IPS-15b (cell line): ENCODE measurements at regions not wholly inside any gene's neighbourhood (a gene's known extent, or its start where the extent isn't known, plus 50 kb on each side); places are given as distances from the start of the nearest gene placed in this dataset.

Source experiments
- H3K27me3 ChIP-seq: one replicate; pipeline ENCODE4 v1.6.1; 2013; ENCODE audit warnings: low read length; ENCODE audit not compliant: control insufficient read depth, insufficient read depth
- H3K36me3 ChIP-seq: one replicate; pipeline ENCODE4 v1.6.1; 2013; ENCODE audit warnings: low read length; ENCODE audit not compliant: control insufficient read depth, insufficient read depth
- H3K4me1 ChIP-seq: one replicate; pipeline ENCODE4 v1.6.1; 2013; ENCODE audit warnings: mild to moderate bottlenecking, low read length; ENCODE audit not compliant: control insufficient read depth, insufficient read depth
- H3K4me3 ChIP-seq: one replicate; pipeline ENCODE4 v1.5.1; 2013; ENCODE audit warnings: low read depth, low read length
- H3K9ac ChIP-seq: one replicate; pipeline ENCODE4 v1.6.1; 2013; ENCODE audit warnings: low read depth, mild to moderate bottlenecking, low read length
- H3K9me3 ChIP-seq: one replicate; pipeline ENCODE4 v1.6.1; 2013; ENCODE audit warnings: mild to moderate bottlenecking, low read length; ENCODE audit not compliant: control insufficient read depth, insufficient read depth

- H3K4me3 ChIP-seq = no peak overlapping the region
- no peaks in the 10 kb centered on the region for H3K9me3 ChIP-seq
- H3K27me3 ChIP-seq = no peaks in the 10 kb centered on the region
Measured at GRCh38 chr3:28826840-28827239, 454.0 kb upstream of the RBMS3 start.

GRCh38 chr3:28835249-28835648, 445.6 kb upstream of the RBMS3 start:
- Histone ChIP-seq H3K9ac (no peak overlapping the region), H3K4me3 (no peak overlapping the region), H3K9me3 (no peaks in the 10 kb centered on the region), H3K4me1 (peaks cover 2% of the 10 kb centered on the region), H3K27me3 (no peaks in the 10 kb centered on the region), H3K36me3 (no peaks in the 10 kb centered on the region)

More at GRCh38 chr3:28826840-28827239, 454.0 kb upstream of the RBMS3 start:
- Histone ChIP-seq H3K9ac (no peak overlapping the region), H3K36me3 (no peaks in the 10 kb centered on the region), H3K4me1 (no peaks in the 10 kb centered on the region)

- Histone ChIP-seq H3K9me3 (no peaks in the 10 kb centered on the region), H3K4me3 (no peak overlapping the region), H3K27me3 (no peaks in the 10 kb centered on the region), H3K36me3 (no peaks in the 10 kb centered on the region), H3K9ac (no peak overlapping the region), H3K4me1 (peaks cover 2% of the 10 kb centered on the region)
Measured at GRCh38 chr3:28835751-28836150, 445.1 kb upstream of the RBMS3 start.

GRCh38 chr3:28836199-28836598, 444.7 kb upstream of the RBMS3 start:
- Histone ChIP-seq H3K9ac (no peak overlapping the region), H3K4me1 (peaks cover 2% of the 10 kb centered on the region), H3K4me3 (no peak overlapping the region), H3K27me3 (no peaks in the 10 kb centered on the region), H3K9me3 (no peaks in the 10 kb centered on the region), H3K36me3 (no peaks in the 10 kb centered on the region)

GRCh38 chr3:28840976-28841376, 439.9 kb upstream of the RBMS3 start:
- Histone ChIP-seq H3K9ac (no peak overlapping the region), H3K4me1 (peaks cover 6% of the 10 kb centered on the region), H3K9me3 (no peaks in the 10 kb centered on the region), H3K4me3 (no peak overlapping the region), H3K36me3 (no peaks in the 10 kb centered on the region), H3K27me3 (no peaks in the 10 kb centered on the region)

GRCh38 chr3:28841441-28841840, 439.4 kb upstream of the RBMS3 start:
- H3K4me1 ChIP-seq = peaks cover 6% of the 10 kb centered on the region
- H3K27me3 ChIP-seq = no peaks in the 10 kb centered on the region
- H3K9me3 ChIP-seq = no peaks in the 10 kb centered on the region
- no peak overlapping the region for H3K9ac ChIP-seq
- H3K36me3 ChIP-seq = no peaks in the 10 kb centered on the region
- H3K4me3 ChIP-seq = no peak overlapping the region

GRCh38 chr3:28844298-28845005, 436.4 kb upstream of the RBMS3 start:
- no peaks in the 10 kb centered on the region for H3K9me3 ChIP-seq
- no peaks in the 10 kb centered on the region for H3K36me3 ChIP-seq
- peaks cover 8% of the 10 kb centered on the region for H3K4me1 ChIP-seq
- no peaks in the 10 kb centered on the region for H3K27me3 ChIP-seq
- no peak overlapping the region for H3K9ac ChIP-seq
- H3K4me3 ChIP-seq = no peak overlapping the region

- Histone ChIP-seq H3K27me3 (no peaks in the 10 kb centered on the region), H3K36me3 (no peaks in the 10 kb centered on the region), H3K4me3 (no peak overlapping the region), H3K4me1 (peaks cover 8% of the 10 kb centered on the region), H3K9me3 (no peaks in the 10 kb centered on the region), H3K9ac (no peak overlapping the region)
Measured at GRCh38 chr3:28845006-28845324, 435.9 kb upstream of the RBMS3 start.

- no peak overlapping the region for H3K9ac ChIP-seq
- no peaks in the 10 kb centered on the region for H3K36me3 ChIP-seq
- H3K27me3 ChIP-seq = no peaks in the 10 kb centered on the region
- H3K4me1 ChIP-seq = peaks cover 8% of the 10 kb centered on the region
- H3K4me3 ChIP-seq = peak overlapping the region; percentile 50
- H3K9me3 ChIP-seq = no peaks in the 10 kb centered on the region
Measured at GRCh38 chr3:28846971-28847478, 433.8 kb upstream of the RBMS3 start.

- Histone ChIP-seq H3K9me3 (no peaks in the 10 kb centered on the region), H3K4me3 (no peak overlapping the region), H3K36me3 (no peaks in the 10 kb centered on the region), H3K4me1 (peaks cover 8% of the 10 kb centered on the region), H3K27me3 (no peaks in the 10 kb centered on the region), H3K9ac (no peak overlapping the region)
Measured at GRCh38 chr3:28847736-28848135, 433.1 kb upstream of the RBMS3 start.

GRCh38 chr3:28850186-28850585, 430.7 kb upstream of the RBMS3 start:
- Histone ChIP-seq H3K4me3 (no peak overlapping the region), H3K9ac (no peak overlapping the region), H3K36me3 (no peaks in the 10 kb centered on the region), H3K9me3 (no peaks in the 10 kb centered on the region), H3K27me3 (no peaks in the 10 kb centered on the region), H3K4me1 (peaks cover 3% of the 10 kb centered on the region)

GRCh38 chr3:28853830-28854229, 427.0 kb upstream of the RBMS3 start:
- Histone ChIP-seq H3K4me1 (no peaks in the 10 kb centered on the region), H3K4me3 (no peak overlapping the region), H3K36me3 (no peaks in the 10 kb centered on the region), H3K9me3 (no peaks in the 10 kb centered on the region), H3K9ac (no peak overlapping the region), H3K27me3 (no peaks in the 10 kb centered on the region)
